Activated CD4-positive, CD25-positive, alpha-beta regulatory T cell treated with anti-CD3 and anti-CD28 coated beads, Interleukin-2, amount 50 U/mL, for 16 hours (primary cell): ENCODE measurements at regions not wholly inside any gene's neighbourhood (a gene's known extent, or its start where the extent isn't known, plus 50 kb on each side); places are given as distances from the start of the nearest gene placed in this dataset.

Experiments used
- DNase-seq: peaks from one replicate; pipeline ENCODE4 v3.0.0-alpha.2; 2020; ENCODE audit warnings: low read depth, low spot score

DNA sequence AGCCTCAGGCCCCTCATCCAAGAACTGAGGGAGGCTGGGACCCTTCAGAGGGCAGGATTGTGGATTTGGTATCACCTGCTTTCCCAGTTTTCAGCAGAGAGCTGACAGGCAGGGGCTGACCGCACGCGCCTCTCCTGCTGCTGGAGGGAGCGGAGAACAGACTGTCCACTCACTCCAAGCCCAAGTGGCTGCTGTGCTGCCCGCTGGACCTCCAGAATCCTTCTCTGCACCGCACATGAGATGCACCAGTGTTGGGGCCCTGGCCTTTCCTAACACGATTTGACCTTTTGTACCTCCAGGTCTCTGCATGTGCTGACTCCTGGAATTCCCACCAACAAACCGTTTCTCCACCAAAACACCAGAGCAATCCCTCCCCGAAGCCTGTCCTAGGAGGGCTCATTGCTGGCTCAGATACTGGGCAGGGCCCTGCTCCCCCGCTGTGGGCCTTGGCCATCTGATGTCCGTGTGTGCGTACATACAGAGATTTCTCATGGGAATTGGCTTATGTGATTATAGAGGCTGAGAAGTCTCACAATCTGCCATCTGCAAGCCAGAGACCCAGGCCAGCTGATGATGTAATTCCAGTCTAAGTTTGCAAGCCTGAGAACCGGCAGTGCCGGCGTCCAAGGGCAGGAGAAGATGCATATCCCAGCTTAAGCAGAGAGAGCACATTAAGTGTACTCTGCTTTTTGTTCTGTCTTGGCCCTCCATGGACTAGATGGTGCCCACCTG, 141.7 kb downstream of the GADD45G start:
- DNase-seq = no peak

- no peak for DNase-seq
Measured at GRCh38 chr9:89747596-89747995, 142.8 kb downstream of the GADD45G start.

- DNase-seq = no peak
Measured at GRCh38 chr9:89748021-89748670, 143.3 kb downstream of the GADD45G start.

DNA sequence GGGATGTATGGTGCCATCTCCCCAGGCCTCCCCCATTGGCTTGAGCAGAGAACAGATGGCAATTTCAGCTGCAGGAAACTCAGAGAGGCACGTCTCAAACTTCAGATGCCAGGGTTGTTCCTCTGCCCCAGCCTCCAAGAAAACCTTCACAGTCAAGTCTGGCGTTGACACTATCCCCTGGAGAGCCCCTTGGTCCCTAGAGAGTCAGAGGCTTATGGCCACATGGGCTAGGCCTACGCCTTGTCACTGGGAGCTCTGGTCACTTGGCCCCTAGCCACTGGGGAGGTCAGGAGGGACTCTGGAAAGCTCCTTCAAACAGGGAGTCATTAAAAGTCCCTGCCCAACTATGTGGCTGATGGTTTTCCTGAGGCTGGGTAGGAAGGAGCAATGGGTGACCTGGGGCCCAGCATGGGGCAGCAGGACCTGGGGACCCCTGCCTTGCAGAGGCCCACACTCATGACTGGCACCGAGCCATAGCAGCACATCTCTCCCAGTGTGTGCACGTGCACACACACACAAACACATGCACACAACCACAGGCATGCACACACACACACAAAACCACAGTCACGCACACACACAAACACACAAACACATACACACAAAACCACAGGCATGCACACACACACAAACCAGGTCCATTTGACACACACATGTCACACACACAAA, 144.2 kb downstream of the GADD45G start:
- no peak for DNase-seq

- DNase-seq = no peak
Measured at GRCh38 chr9:89749500-89750116, 144.8 kb downstream of the GADD45G start.

GRCh38 chr9:89750117-89750791, 145.4 kb downstream of the GADD45G start:
- no peak for DNase-seq

- no peak for DNase-seq
Measured at GRCh38 chr9:89751079-89751825, 146.4 kb downstream of the GADD45G start.

DNA sequence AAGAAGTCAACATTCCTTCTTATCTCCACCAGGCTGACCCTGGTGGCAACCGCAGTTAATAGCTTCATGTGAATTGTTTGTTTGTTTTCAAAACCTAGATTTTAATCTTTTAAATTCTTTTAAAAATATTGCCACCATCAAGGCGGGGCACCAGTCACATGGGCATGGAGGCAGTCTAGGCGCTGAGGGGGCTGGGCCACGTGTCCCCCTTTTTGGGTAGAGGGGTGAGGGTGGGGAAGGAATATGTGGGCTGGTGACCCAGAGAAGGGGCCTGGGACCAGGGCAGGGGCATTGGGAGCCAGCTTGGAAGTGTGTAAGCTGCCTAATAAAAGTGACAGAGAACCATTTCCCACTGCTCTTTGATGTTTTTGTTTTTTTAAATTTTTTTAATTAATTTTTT, 147.3 kb downstream of the GADD45G start:
- DNase-seq = no peak

DNA sequence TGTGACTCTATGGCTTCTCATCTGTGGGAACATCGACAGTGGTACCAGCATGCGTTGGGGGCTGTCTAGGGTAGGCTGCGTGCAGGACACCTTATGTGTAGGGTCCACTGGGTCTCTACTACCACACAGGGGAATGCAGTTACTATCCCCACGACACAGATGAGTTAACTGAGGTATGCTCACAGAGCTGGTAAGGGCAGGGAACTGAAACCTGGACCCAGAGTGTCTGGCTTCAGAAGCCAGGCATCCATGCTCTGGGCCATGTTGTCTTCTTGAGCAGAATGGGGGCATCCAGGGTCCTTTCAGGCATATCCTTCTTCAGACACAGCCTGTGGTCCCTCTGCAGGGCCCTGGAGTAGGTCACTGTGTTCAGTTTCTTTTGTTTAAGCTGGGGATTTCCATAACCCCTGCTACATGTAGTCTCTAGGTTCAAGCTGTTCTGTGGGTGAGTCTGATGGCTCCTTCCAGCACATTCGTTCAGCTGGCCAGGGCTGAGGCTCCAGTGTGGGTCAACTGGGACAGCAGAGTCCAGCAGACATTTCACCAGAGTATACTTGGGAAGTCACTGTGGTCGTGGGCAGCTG, 148.8 kb downstream of the GADD45G start:
- no peak for DNase-seq

GRCh38 chr9:89754193-89754592, 149.4 kb downstream of the GADD45G start:
- DNase-seq = no peak

GRCh38 chr9:89755821-89756220, 151.0 kb downstream of the GADD45G start:
- no peak for DNase-seq

DNA sequence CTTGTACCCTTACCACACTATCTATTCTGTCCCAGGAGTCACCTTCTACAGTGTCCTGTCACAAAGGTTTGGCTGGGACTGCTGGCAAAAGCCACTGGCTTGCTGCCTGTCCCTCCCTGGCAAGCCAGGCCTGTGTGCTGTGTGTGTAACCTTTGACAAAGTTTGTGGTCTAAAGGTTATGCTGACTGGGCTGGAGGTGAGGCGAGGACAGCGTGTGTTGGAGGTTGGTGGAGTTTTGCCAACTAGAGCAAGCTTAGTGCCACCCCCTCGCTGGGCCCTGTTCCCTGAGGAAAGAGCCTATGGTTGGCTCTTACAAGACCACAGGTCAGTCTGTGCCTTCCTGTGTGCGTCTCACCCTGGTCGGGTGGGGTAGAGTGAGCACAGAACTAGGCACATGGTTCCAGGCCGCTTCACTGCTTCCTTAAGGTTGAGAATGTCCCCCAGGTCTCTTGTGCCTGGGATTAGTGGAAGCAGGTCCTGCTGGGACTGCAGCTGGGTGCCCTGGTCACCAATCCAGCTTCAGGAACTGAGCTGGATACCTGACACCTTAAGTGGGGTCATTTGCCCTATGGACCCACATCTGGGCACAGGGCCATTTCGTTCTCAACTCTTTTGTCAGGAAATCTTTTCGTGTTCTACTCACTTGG, 152.2 kb downstream of the GADD45G start:
- no peak for DNase-seq

DNA sequence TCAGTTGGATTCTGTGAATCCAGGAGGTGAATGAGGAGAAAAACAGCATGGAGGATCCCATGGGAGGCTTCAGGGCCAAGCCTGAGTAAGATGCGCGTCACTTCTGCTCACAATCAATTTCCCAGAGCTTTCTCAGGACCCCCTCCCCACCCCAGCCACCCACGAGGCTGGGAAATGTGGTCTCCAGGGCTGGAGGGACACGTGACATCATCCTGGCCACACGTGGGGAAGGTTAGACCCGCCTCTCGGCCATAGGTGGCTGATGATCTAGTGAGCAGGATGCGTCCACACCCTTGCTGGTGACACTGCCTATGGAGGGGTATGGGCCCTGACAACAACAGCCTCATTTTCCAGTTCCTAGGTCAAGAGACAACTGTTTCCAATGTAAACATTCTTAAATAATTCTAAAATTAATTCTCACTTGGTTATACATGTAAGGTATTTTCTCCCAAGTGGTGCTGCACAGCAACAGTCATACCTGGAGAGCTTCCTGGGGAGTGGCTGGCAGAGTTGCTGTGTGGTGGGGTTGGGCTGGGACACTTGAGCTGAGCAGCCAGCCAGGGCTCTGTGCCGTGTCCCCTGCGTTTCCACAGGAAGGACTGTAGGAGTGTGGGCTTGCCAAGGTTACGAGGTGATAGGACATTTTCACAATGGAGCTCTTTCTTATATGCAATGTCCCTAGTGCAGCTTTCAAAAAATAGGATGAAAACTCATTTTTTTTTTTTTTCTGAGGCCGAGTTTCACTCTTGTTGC, 153.1 kb downstream of the GADD45G start:
- DNase-seq = no peak

DNA sequence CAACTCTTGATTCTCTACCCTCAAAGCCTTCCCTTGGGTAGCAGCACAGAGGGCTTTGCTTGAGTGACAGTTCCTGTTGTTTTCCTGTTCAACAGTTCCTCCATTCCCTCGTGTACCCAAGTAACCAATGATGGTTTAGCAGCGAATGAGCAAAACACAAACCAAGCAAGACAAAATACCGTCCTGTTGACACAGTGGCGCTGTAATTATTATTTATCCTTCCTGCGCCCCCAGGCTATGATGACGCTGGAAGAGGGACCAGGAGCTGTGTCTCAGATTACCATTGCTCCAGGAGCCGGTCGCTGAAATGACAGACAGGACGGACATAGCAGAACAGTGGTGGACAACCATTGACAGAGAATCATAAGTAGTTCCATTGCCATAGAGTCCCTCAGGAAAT, 154.8 kb downstream of the GADD45G start:
- no peak for DNase-seq

- no peak for DNase-seq
Measured at GRCh38 chr9:89760123-89760522, 155.3 kb downstream of the GADD45G start.

DNA sequence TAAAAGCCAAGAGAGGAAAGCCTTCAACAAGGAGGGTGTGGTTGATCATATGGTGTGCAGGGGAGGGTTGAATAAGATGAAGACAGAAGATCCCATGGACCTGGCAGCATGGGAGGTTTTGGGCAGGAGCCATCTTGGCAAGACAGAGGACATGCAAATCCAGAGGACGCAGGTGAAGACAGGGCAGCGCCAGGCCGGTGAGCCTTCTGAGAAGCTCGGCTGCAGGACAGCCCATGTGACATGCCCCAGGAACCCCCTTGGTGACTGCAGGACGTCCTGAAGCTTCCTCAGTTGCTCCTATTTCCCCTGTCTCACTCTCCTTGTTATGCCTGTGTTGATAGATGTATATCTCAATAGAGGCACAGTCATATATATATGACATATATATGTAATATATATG, 159.4 kb downstream of the GADD45G start:
- DNase-seq = no peak

DNA sequence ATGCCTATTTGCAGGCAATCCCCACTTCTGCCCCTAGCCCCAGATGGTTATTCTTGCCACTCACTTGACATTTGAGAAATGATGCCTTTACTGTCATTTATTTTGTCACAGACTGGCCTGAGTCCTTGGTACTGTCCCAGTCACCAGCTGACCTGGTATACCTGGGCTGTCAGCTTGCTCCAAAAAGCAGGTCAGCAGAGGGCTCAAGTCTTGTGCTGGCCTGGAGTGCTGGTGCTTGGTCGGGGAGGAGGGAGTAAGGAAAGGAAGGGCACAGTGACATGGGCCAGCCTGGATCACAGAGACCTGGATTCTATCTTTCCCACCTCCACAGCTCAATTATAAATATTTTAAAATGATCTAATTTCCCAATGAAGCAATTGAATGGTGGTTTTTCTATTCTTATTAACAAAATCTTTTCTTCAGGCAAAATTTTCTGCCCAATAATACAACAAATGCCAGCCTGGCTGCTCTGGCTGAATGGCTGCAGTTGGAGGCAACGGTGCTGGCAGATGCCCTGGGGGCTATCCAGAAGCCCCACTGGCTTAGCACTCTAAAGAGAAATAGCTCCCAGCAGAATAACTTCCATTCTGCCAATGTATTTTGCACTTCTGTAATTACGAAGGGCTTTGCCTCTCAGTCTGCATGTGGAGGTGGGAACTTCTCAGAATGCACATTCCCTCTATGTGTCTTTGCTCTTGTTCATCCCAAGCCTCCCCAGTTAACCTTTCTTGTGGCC, 160.6 kb downstream of the GADD45G start:
- DNase-seq = no peak

DNA sequence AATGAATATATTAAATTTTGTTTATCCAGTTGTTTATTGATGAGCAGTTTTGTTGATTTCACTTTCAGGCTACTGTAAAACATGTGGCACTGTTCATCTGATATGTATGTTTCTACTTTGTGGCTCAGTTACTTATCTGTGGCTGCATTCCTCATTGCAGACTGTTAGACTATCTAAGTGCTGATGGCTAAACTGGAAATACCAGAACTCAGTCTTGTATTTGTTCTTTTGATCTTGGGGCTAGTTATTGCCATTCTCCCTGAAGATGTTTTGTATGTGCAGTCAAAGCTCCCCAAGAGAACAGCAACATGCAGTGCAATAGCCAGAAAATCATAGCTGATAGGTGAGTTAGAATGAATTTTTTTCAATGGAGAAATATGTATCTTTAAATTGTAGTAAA, 162.2 kb downstream of the GADD45G start:
- DNase-seq = no peak

DNA sequence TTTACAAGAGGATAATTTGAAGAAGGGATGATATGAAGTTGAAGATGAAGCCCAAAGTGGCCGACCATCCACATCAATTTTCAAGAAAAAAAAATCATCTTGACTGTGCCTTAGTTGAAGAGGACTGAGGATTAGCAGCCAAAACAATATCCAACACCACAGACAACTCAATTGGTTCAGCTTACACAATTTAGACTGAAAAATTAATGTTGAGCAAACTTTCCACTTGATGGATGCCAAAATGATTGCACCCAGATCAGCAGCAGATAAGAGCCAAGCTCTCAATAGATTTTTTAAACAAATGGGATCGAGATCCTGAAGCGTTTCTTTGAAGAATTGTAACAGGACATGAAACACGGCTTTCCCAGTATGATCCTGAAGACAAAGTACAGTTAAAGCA, 163.2 kb downstream of the GADD45G start:
- no peak for DNase-seq
